ENCODE measurements at regions not wholly inside any gene's neighbourhood (a gene's known extent, or its start where the extent isn't known, plus 50 kb on each side); places are given as distances from the start of the nearest gene placed in this dataset.
"Not testable (repeated sequence)": the region's sequence is repeated elsewhere in the genome, so short reads cannot be mapped to it uniquely, and the experiment has no call there.

DNA sequence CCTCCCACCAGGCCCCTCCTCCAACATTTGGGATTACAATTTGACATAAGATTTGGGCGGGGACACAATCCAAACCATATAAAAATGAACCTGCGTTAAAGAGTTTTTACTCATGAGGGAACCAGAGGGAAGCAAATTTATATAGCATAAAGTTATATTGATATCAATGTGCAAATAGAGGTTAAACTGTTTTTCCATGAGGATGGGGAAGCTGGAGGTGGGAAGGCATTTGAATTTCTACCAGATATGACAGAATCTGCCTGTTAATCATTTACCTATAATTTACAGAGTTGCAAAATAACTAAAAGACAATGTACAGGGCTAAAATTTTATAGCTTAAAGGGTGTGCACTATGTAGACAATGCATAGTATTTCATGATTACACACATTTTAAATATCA lies 322.0 kb upstream of the FKBP1C start:
- intact Hi-C loops (cut with DNase I): no loop called here

DNA sequence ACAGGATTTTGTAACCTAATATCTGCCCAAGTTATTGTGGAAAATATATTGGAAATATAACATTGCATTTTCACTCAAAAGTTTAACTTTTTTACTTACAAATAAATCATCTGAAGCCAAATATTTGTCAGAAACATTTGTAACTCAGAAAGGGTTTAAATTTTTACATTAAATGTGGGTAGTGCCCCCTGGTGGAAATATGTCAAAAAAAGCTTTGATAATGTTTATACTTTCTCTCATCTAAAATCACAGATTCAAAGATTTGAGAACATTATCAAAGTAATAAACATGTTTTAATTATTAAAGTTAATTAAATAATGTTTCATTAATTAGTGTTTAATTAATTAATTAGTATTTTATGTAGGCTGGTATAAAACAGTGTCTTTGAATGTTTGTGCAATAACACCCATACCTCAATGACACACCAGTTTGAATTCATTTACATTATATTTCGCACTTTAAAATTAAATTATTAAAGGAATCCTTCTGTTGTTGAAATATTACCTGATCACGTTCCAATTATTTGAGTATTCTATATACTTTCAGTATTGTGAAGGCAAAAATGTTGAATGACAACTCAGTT lies 320.1 kb upstream of the FKBP1C start:
- no peak for DNase-seq (ENCODE audit: low spot score)
- intact Hi-C loops (cut with DNase I): no loop called here

More for the DNA sequence above, 322.0 kb upstream of the FKBP1C start:
- DNase-seq (ENCODE audit: low spot score): no peak

DNA sequence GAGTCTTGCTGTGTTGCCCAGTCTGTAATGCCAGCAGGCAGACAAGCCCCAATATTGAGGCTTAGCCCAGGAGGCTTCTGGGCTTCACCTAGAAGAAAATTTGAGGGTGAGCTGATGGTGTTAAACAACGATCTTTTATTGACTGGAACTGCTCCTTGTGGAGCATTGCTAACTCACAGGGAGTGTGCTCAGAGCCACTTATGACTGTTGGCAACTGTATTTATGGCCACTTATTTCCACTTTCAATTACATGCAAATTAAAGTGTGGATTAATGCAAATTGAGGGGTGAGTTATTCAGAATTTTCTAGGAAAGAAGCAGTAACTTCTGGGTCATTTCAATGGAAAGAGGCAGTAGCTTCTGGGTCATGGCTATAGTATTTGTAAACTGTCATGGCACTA lies 317.2 kb upstream of the FKBP1C start:
- intact Hi-C loops (cut with DNase I): no loop called here
- DNase-seq (ENCODE audit: low spot score): no peak

DNA sequence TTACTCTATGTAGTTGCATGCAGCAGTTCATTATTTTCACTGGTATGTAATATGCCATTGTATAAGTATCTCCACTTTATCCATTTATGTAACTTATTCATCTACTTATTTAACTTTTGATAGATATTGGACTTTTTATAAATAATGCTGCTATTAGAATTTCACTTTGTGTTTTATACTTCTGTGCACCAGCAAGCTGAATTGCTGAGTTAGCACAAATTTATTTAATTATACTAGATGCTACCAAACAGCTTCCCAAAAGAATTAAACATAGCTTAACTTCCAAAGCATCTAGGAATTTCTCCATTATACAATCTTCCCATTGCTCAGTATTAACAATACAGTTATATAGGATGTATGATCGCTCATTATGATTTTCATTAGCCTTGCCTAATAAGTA lies 308.0 kb upstream of the FKBP1C start:
- intact Hi-C loops (cut with DNase I): no loop called here
- no peak for DNase-seq (ENCODE audit: low spot score)

DNA sequence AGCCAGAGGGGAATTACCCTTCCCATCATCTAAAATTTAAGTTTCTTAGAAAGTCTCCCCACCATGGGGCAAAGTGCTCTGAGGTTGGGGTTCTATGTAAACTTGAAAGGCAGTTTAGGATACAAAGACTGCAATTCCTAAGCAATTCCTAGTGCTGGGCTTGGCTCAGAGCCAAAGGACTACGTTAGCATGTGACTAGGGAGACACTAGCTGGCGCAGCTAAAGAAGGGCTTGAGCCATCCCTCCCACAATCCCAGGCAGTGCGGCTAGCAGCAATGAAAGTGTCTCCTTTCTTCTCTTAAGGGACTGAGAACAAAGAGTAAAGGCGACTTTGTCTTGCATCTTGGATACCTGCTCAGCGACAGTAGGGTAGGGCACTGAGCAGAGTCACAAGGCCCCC lies 306.6 kb upstream of the FKBP1C start:
- intact Hi-C loops (cut with DNase I): no loop called here
- peak; percentile 57 for DNase-seq (ENCODE audit: low spot score)

- intact Hi-C loops (cut with DNase I): no loop called here
Observed at GRCh38 chr6:62914530-62914929, 296.7 kb upstream of the FKBP1C start.

DNA sequence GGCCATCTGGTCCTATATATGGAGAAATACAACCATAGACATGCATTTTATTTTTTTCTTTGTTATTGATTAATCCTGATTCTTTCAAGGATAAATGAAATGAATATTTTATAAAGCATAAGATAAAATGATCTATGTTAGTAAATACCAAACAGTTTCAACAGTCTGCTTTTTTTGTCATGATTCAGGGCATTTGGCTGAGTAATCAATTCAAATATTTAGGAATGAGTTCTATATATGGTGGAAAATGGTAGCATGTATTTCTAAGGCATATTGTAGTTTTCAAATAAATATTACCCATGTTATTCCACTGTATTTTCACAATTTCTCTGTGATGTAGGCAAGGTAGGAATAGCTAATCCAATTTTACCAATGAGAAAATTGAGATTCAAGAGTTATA lies 287.5 kb upstream of the FKBP1C start:
- no peak for DNase-seq (ENCODE audit: low spot score)
- intact Hi-C loops (cut with DNase I): no loop called here

More at GRCh38 chr6:62914530-62914929, 296.7 kb upstream of the FKBP1C start:
- DNase-seq (ENCODE audit: low spot score): no peak

GRCh38 chr6:62940848-62941247 lies 270.4 kb upstream of the FKBP1C start:
- no peak for DNase-seq (ENCODE audit: low spot score)
- intact Hi-C loops (cut with DNase I): no loop called here

- intact Hi-C loops (cut with DNase I): no loop called here
- no peak for DNase-seq (ENCODE audit: low spot score)
Observed at GRCh38 chr6:62942000-62942399, 269.3 kb upstream of the FKBP1C start.

- DNase-seq (ENCODE audit: low spot score): no peak
- intact Hi-C loops (cut with DNase I): no loop called here
Observed at GRCh38 chr6:62968834-62969233, 242.4 kb upstream of the FKBP1C start.

- intact Hi-C loops (cut with DNase I): no loop called here
Observed at GRCh38 chr6:62971976-62972658, 239.2 kb upstream of the FKBP1C start.

GRCh38 chr6:62974452-62974851 lies 236.8 kb upstream of the FKBP1C start:
- DNase-seq (ENCODE audit: low spot score): no peak
- intact Hi-C loops (cut with DNase I): no loop called here

More at GRCh38 chr6:62971976-62972658, 239.2 kb upstream of the FKBP1C start:
- DNase-seq (ENCODE audit: low spot score): no peak

GRCh38 chr6:62976566-62976965 lies 234.7 kb upstream of the FKBP1C start:
- intact Hi-C loops (cut with DNase I): no loop called here
- DNase-seq (ENCODE audit: low spot score): no peak

DNA sequence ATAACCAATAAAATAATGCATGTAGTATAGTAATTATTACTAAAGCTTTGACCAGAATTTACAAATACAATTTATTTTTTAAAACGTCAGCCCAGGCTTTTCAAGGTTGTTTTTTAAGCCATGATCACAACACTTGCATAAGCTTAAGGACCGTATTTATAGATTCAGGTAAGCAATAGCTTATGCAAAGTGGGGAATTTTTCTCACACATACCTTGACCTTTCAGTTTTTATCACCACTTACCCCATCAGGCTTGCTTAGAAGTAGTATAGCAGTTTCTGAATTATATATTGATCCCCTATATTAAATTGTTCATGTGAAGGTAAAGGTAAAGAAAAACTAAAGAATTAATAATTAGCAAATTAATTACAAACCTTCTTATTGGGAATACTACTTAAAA lies 232.3 kb upstream of the FKBP1C start:
- DNase-seq (ENCODE audit: low spot score): no peak
- intact Hi-C loops (cut with DNase I): no loop called here

DNA sequence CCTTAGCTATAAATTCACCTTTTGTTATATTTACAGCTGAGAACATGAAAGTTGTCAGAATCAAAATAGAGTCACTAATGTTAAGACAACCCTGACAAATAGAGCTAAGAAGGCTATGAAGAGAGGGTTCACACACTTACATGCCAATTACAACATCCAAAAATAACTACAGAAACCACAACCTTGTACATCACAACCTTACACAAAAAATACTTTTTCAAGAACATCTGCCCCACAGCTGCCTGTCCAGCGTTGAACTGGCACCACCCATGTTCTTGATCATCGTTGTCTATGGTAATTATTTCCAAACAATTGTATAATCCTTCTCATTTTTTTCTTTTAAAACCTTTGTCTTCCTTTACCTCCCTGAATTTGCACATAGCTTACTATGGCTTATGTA lies 231.2 kb upstream of the FKBP1C start:
- intact Hi-C loops (cut with DNase I): no loop called here

GRCh38 chr6:62980724-62981123 lies 230.5 kb upstream of the FKBP1C start:
- intact Hi-C loops (cut with DNase I): no loop called here
- no peak for DNase-seq (ENCODE audit: low spot score)

More for the DNA sequence above, 231.2 kb upstream of the FKBP1C start:
- DNase-seq (ENCODE audit: low spot score): peak; percentile 57

DNA sequence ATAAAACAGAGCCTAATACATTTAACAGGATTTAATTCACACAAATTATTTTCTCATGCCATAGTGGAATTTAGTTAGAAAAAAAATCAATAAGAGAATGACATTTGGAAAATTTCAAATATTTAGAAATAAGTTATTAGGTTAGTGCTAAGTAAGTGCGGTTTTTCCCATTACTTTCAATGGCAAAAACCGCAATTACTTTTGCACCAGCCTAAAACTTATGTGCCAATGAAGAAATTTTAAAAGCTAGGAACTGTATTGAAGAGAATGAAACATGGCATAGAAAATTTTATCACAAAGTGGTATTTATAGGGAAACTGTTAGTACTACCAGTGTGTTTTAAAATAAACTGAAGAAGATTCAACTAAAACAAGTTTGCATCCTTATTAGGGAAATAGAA lies 228.3 kb upstream of the FKBP1C start:
- intact Hi-C loops (cut with DNase I): no loop called here
- no peak for DNase-seq (ENCODE audit: low spot score)

DNA sequence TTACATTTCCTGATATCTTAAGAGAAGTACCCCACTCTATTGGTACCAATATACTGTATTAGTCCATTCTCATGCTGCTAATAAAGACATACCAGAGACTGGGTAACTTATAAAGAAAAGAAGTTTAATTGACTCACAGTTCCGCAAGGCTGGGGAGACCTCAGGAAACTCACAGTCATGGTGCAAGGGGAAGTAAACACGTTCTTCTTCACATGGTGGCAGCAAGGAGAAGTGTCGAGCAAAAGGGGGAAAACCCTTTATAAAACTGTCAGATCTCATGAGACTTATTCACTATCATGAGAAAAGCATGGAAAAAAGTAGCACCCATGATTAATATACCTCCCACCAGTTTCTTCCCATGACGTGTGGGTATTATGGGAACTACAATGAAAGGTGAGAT lies 219.6 kb upstream of the FKBP1C start:
- intact Hi-C loops (cut with DNase I); DNase-seq (ENCODE audit: low spot score): not testable (repeated sequence)

DNA sequence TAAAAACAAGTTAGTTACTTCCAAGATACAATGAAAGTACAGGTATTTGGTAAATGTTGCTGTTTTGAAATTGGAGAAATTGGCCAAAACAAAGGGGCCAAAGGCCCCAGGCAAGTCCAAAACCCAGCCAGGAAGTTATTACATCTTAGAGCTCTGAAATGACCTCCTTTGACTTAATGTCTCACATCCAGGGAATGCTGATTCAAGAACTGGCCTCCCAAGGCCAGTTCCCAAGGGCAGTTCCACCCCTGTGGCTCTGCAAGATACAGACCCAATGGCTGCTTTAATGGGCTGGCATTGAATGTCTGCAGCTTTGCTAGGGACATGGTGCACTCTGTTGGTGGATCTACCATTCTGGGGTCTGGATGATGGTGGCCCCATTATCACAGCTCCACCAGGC lies 217.3 kb upstream of the FKBP1C start:
- intact Hi-C loops (cut with DNase I): no loop called here
- DNase-seq (ENCODE audit: low spot score): no peak

DNA sequence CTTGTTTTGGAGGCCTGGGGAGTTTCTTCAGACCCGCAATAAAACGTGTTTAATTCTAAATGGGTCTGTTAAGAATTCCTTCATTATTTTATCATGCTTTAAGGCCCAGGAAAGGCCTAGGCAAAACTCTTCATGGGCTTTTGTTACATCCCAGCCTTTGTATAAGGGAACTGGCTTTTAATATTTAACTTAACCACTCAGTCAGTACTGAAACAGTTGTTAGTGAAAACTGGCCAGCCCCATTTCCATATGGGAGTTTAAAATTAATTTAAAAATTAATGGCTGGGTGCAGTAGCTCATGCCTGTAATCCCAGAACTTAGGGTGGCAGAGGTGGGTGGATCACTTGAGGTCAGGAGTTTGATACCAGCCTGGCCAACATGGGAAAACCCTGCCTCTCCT lies 213.2 kb upstream of the FKBP1C start:
- intact Hi-C loops (cut with DNase I): no loop called here
- DNase-seq (ENCODE audit: low spot score): no peak

GRCh38 chr6:62999242-62999641 lies 212.0 kb upstream of the FKBP1C start:
- DNase-seq (ENCODE audit: low spot score); intact Hi-C loops (cut with DNase I): not testable (repeated sequence)
